GM21515 (cell line): ENCODE measurements at regions not wholly inside any gene's neighbourhood (a gene's known extent, or its start where the extent isn't known, plus 50 kb on each side); places are given as distances from the start of the nearest gene placed in this dataset.
"Not testable (repeated sequence)": the region's sequence is repeated elsewhere in the genome, so short reads cannot be mapped to it uniquely, and the experiment has no call there.

Source experiments
- ATAC-seq: cut with Tn5 transposase; IDR thresholded peaks from one replicate; pipeline ENCODE4 v1.9.1; 2021; ENCODE audit not compliant: unreplicated experiment

DNA sequence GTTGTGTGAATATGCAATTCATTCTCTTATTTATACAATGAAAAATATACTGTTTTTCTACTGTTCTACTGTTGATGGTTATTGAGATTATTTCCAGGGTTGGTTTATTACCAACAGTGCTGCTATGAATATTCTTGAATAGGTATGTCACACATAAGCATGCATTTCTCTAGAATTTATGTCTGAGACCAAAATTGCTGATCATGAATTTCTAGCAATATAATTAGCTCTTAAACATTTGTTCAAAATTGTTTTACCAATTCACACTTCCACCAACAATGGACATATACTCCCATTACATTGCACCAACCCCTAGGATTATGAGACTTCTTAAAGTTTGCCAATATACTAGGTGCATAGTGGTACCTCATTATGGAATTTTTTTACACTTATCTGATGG is 164.1 kb upstream of the KCNQ5 start:
- no peak for ATAC-seq

GRCh38 chr6:72458521-72458920 is 163.3 kb upstream of the KCNQ5 start:
- no peak for ATAC-seq

GRCh38 chr6:72461144-72461543 is 160.7 kb upstream of the KCNQ5 start:
- no peak for ATAC-seq

DNA sequence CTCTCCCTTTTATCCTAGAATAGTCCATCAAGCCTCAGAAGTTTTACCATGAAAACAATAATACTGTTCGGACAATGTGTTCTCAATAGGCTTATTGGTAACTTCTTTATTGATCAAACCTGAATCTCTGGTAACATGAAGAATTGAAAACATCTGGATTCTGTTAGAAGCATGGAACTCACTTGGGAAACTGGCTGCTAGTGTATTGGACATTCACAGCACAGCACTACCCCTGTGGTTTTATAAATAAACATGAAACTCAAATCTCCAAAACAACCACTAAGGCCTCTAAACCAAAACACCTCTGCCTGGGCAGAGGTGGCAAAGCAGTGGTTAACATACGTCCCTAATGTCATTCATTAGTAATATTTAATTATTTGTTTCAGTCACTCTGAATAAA is 157.6 kb upstream of the KCNQ5 start:
- no peak for ATAC-seq

GRCh38 chr6:72464791-72465691 is 156.8 kb upstream of the KCNQ5 start:
- no peak for ATAC-seq

DNA sequence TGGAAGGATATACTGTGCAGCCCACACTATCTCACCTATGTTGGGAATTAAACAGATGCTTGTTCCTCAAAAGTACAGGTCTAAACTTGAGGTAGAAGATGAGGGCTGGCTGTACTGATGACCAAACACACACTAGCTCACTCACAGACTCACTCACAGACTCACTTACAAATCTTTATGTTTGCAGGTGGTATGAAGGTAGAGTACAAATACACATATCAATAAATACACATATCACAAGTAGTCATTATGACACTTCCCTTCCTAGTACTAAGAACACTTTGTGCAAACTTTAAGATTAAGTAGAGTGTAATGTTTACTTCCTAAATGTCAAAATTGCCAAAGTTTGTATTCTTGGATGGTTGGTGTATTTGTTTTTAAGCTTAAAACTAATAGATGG is 155.4 kb upstream of the KCNQ5 start:
- no peak for ATAC-seq

DNA sequence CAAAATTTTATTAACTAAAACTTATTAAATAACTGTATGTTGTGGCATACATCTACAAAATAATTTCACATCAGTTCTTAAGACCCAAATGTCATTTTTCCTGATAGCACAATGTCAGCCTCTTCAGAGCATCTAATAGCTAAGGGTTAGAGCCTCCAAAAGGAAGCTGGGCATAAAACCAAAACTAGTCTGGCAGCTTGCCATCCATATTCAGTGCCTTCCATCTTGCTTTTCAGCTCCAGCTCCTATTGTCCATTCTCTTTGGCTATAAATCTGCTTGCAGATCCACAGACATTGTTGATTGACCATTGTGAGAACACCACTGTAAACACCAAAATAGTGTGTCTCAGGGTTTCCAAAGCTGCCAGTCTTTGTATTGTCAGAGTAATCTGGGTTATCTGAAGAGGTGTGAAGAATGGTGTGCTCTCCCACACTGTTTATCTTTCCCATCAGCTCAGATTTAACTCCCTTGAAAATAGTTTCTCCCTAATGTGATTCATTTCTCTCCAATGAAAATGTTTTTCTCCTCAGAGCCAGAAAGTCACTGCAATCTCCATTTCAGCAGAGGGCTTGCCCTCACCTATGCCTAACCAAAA is 154.8 kb upstream of the KCNQ5 start:
- ATAC-seq, result no peak

DNA sequence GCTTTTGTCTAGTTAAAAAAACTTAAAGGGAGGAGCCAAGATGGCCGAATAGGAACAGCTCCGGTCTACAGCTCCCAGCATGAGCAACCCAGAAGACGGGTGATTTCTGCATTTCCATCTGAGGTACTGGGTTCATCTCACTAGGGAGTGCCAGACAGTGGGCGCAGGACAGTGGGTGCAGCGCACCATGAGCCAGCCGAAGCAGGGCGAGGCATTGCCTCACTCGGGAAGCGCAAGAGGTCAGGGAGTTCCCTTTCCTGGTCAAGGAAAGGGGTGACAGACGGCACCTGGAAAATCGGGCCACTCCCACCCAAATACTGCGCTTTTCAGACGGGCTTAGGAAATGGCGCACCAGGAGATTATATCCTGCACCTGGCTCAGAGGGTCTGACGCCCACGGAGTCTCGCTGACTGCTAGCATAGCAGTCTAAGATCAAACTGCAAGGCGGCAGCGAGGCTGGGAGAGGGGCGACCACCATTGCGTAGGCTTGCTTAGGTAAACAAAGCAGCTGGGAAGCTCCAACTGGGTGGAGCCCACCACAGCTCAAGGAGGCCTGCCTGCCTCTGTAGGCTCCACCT is 152.4 kb upstream of the KCNQ5 start:
- ATAC-seq, result not testable (repeated sequence)

DNA sequence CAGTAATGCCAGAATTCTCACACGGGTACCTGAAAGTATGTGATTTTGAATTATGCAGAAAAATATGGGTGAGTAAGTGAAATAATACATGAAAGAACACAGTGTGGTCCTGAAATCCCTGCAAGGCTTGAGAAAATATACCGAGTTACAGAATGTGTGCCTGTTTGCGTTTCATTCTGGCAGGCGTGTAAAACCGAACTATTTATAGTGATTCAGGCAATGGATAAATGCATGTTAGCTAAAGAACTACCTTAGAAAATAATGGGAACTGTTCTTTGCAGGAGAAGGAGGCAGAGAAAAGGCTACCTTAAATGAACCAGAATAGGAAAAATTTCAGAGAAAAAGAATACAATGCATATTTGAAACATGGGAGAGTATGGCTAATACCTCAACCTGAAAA is 145.8 kb upstream of the KCNQ5 start:
- ATAC-seq, result no peak

GRCh38 chr6:72476646-72477045 is 145.2 kb upstream of the KCNQ5 start:
- ATAC-seq, result no peak

DNA sequence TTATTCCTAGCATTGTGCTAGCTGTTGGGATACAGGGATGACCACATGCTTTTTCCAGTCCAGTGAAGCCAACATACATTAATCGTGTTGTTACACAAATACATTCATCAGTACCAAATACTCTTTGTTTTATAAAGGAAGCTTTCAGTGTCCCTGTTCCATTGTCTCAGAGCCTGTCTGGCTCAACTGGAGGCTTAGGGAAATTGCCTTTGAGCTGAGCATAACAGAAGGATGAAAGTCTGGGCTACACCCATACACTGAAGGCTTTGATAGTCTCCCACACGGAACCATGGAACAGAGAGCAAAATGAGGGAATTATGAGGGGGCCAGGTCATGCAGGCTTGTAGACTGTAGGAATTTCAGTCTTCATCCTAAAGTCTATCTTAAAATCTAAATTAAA is 126.4 kb upstream of the KCNQ5 start:
- no peak for ATAC-seq

GRCh38 chr6:72497186-72497585 is 124.7 kb upstream of the KCNQ5 start:
- ATAC-seq, result no peak

- ATAC-seq, result no peak
These were observed 121.2 kb upstream of the KCNQ5 start for GRCh38 chr6:72500669-72501068.

GRCh38 chr6:72504406-72504805 is 117.5 kb upstream of the KCNQ5 start:
- ATAC-seq, result no peak

GRCh38 chr6:72505446-72505845 is 116.4 kb upstream of the KCNQ5 start:
- no peak for ATAC-seq

- ATAC-seq, result no peak
These were observed 102.0 kb upstream of the KCNQ5 start for GRCh38 chr6:72519871-72520270.

GRCh38 chr6:72521684-72522083 is 100.2 kb upstream of the KCNQ5 start:
- no peak for ATAC-seq

DNA sequence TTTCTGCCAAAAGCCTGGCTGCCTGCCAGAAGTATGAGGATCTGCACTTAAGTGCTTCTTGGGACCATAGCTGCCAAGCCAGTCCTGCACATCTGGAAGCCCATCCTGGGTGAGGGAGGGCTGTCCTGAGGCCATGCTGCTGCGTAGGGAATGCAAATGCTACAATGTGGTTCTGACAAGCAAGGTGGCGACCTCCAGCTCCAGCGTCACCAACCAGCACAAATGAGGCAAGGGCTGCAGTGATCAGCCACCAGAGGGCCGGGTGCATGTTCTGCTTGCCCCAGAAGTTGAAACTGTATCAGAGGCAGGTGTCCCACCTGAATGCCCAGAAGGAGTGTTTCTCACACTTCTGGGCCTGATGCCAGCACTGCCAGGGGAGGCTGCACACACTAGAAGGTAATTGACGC is 99.1 kb upstream of the KCNQ5 start:
- peak; percentile 70 for ATAC-seq

DNA sequence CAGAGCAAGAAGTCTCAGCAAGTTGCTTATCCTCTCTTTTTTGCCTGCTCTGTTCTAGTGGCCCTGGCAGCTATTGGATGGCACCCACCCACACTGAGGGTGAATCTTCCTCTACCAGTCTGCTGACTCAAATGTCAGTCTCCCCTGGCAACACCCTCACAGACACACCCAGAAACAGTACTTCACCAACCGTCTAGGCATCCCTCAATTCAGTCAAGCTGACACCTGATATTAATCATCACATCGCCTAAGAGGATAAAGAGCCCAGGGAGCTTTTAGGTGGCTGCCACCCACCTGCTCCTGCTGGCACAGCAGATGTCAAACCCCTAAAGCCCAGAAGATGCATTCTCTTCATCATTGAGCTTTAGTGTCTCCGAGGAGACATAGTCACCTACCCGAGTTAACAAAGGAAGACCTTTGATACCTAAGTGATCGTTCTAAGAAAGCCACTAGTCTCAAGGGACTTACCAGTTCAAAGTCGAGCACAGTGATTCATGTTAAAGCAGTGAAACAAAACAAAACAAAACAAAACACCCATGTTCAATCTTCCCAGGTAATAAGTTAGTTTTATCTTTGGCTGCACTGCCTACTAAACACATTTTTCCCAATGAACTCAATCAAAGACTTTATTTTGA is 97.7 kb upstream of the KCNQ5 start:
- no peak for ATAC-seq

- no peak for ATAC-seq
These were observed 95.9 kb upstream of the KCNQ5 start for GRCh38 chr6:72525821-72526510.

DNA sequence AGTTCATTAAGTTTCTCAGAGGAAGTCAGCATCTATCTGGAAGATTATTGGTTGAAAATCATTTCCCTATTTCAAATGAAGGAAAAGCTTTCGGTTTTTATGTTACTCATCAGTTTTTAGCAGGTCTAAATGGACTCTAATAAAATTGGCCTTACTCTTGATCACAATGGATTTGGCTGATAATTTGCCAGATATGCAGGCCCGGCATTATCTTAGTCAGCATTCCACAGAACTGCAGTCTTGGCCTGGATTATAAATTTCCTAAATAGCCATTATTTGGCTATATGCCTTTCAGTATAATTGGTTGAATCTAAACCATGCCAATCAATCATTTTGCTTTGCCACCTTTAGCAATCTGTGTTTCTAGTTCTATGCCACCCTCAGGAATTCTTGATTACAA is 91.7 kb upstream of the KCNQ5 start:
- ATAC-seq, result no peak
